ENCODE measurements at regions not wholly inside any gene's neighbourhood (a gene's known extent, or its start where the extent isn't known, plus 50 kb on each side); places are given as distances from the start of the nearest gene placed in this dataset.

- H3K27me3 ChIP-seq, result no peaks in the 10 kb centered on the region
- intact Hi-C loops (cut with DNase I), result no loop called here
- no peak overlapping the region for H3K4me3 ChIP-seq
- H3K36me3 ChIP-seq, result no peaks in the 10 kb centered on the region
- no peaks in the 10 kb centered on the region for H3K9me3 ChIP-seq
- no peak overlapping the region for H3K27ac ChIP-seq (replicated peaks in 1 of 4)
- no peak for DNase-seq (ENCODE audit: extremely low spot score)
- H3K4me1 ChIP-seq, result no peaks in the 10 kb centered on the region
- no peak for TF ChIP-seq POLR2AphosphoS5 (IDR thresholded peaks at IDR 0.05)
- no peak for TF ChIP-seq POLR2A (IDR thresholded peaks at IDR 0.05; ENCODE audit: low read depth)
- TF ChIP-seq CTCF (IDR thresholded peaks at IDR 0.05), result no peak
- TF ChIP-seq EP300 (IDR thresholded peaks at IDR 0.05), result no peak
- 91% methylated on average over 2 of the region's 2 CpGs for WGBS
These were observed 230.3 kb upstream of the ESRRG start for GRCh38 chr1:216953495-216953894.

- no peak for DNase-seq (ENCODE audit: extremely low spot score)
- no peaks in the 10 kb centered on the region for H3K27me3 ChIP-seq
- 86% methylated on average over 6 of the region's 6 CpGs for WGBS
- no peaks in the 10 kb centered on the region for H3K36me3 ChIP-seq
- intact Hi-C loops (cut with DNase I), result no loop called here
- H3K4me1 ChIP-seq, result no peaks in the 10 kb centered on the region
- TF ChIP-seq EP300 (IDR thresholded peaks at IDR 0.05), result no peak
- H3K9me3 ChIP-seq, result no peaks in the 10 kb centered on the region
- no peak overlapping the region for H3K27ac ChIP-seq (replicated peaks in 1 of 4)
- no peak overlapping the region for H3K4me3 ChIP-seq
These were observed 229.6 kb upstream of the ESRRG start for GRCh38 chr1:216952864-216953263.

- Histone ChIP-seq H3K4me1 (peaks cover 0 to 15% (median 0%) of the 10 kb centered on the region in 4 donors), H3K9me3 (no peaks in the 10 kb centered on the region), H3K27me3 (no peaks in the 10 kb centered on the region), H3K36me3 (no peaks in the 10 kb centered on the region), H3K4me3 (no peak overlapping the region), H3K27ac (replicated peaks in 1 of 4) (no peak overlapping the region)
- no peak for TF ChIP-seq EP300 (IDR thresholded peaks at IDR 0.05)
- no peak for TF ChIP-seq POLR2A (IDR thresholded peaks at IDR 0.05; ENCODE audit: low read depth)
- no peak for TF ChIP-seq POLR2AphosphoS5 (IDR thresholded peaks at IDR 0.05)
- no peak for TF ChIP-seq CTCF (IDR thresholded peaks at IDR 0.05)
- intact Hi-C loops (cut with DNase I), result no loop called here
- no peak for DNase-seq (ENCODE audit: extremely low spot score)
- WGBS, result 87% methylated on average over 2 of the region's 2 CpGs
These were observed 222.4 kb upstream of the ESRRG start for GRCh38 chr1:216945538-216946080.

GRCh38 chr1:216944864-216945510, 221.8 kb upstream of the ESRRG start:
- H3K4me3 ChIP-seq, result no peak overlapping the region
- H3K9me3 ChIP-seq, result no peaks in the 10 kb centered on the region
- peaks cover 0 to 15% (median 0%) of the 10 kb centered on the region in 4 donors for H3K4me1 ChIP-seq
- no peak for DNase-seq (ENCODE audit: extremely low spot score)
- TF ChIP-seq POLR2A (IDR thresholded peaks at IDR 0.05; ENCODE audit: low read depth) (no peak), POLR2AphosphoS5 (IDR thresholded peaks at IDR 0.05) (no peak), CTCF (IDR thresholded peaks at IDR 0.05) (no peak), EP300 (IDR thresholded peaks at IDR 0.05) (no peak)
- H3K27ac ChIP-seq (replicated peaks in 1 of 4), result no peak overlapping the region
- H3K27me3 ChIP-seq, result no peaks in the 10 kb centered on the region
- intact Hi-C loops (cut with DNase I), result no loop called here
- WGBS, result 74% methylated on average over 4 of the region's 4 CpGs
- no peaks in the 10 kb centered on the region for H3K36me3 ChIP-seq

GRCh38 chr1:216937491-216937890, 214.3 kb upstream of the ESRRG start:
- no peak for DNase-seq (ENCODE audit: extremely low spot score)
- no peak for TF ChIP-seq EP300 (IDR thresholded peaks at IDR 0.05)
- TF ChIP-seq POLR2A (IDR thresholded peaks at IDR 0.05; ENCODE audit: low read depth), result no peak
- TF ChIP-seq CTCF (IDR thresholded peaks at IDR 0.05), result no peak
- TF ChIP-seq POLR2AphosphoS5 (IDR thresholded peaks at IDR 0.05), result no peak
- Histone ChIP-seq H3K4me1 (no peaks in the 10 kb centered on the region), H3K27me3 (no peaks in the 10 kb centered on the region), H3K9me3 (no peaks in the 10 kb centered on the region), H3K36me3 (no peaks in the 10 kb centered on the region), H3K4me3 (no peak overlapping the region), H3K27ac (replicated peaks in 1 of 4) (no peak overlapping the region)
- intact Hi-C loops (cut with DNase I), result no loop called here
- WGBS, result 37% methylated on average over 1 of the region's 1 CpG
